ENCODE measurements at regions not wholly inside any gene's neighbourhood (a gene's known extent, or its start where the extent isn't known, plus 50 kb on each side); places are given as distances from the start of the nearest gene placed in this dataset.
"Not testable (repeated sequence)": the region's sequence is repeated elsewhere in the genome, so short reads cannot be mapped to it uniquely, and the experiment has no call there.

DNA sequence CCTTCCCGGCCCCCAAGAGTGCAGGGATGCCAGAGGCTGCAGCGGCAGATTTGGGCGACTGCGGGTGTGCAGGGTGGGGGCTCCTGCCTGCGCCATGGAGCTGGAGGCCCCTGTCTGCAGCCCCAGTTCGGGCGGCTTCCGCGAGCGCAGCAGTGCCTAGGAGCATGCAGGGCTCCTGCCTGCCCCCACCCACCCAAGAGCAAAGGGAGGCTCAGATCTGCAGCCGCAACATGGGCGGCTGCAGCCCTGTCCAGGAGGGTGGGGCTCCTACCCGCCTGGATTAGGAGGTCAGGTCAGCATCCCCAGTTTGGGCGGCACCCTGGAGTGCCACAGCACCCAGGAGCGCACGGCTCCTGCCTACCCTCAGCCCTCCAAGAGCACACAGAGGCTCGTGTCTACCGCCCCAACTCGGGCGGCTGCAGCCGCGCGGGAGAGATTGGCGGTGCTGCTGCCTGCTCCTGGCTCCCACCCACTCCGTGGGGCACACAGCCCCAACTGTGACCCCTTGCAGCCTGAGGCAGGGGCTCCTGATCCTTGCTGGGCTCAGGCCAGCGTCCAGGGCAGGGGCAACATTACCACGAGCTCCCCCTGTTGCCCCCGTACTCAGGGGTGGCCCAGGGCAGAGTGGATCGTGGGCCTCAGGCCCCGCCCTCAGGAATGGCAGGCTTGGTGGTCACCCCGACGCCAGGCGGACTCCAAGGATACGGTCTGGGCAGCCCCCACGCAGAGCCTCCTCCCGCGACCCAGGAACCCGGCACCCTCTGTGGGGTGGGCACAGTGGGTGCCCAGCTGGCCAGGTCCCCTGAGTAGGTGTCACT lies 55.5 kb upstream of the UNC93A start:
- no peak overlapping the region for H3K4me3 ChIP-seq (ENCODE audit: low read depth, low read length)
- TF ChIP-seq, protein P1, sequence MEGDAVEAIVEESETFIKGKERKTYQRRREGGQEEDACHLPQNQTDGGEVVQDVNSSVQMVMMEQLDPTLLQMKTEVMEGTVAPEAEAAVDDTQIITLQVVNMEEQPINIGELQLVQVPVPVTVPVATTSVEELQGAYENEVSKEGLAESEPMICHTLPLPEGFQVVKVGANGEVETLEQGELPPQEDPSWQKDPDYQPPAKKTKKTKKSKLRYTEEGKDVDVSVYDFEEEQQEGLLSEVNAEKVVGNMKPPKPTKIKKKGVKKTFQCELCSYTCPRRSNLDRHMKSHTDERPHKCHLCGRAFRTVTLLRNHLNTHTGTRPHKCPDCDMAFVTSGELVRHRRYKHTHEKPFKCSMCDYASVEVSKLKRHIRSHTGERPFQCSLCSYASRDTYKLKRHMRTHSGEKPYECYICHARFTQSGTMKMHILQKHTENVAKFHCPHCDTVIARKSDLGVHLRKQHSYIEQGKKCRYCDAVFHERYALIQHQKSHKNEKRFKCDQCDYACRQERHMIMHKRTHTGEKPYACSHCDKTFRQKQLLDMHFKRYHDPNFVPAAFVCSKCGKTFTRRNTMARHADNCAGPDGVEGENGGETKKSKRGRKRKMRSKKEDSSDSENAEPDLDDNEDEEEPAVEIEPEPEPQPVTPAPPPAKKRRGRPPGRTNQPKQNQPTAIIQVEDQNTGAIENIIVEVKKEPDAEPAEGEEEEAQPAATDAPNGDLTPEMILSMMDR (IDR thresholded peaks at IDR 0.05; ENCODE audit: insufficient read depth, low read length, severe bottlenecking): no peak
- FAIRE-seq (no peak), DNase-seq (ENCODE audit: low read depth) (no peak)
- no peaks in the 10 kb centered on the region for H3K36me3 ChIP-seq (ENCODE audit: control insufficient read depth, insufficient read depth, low read length)
- no peaks in the 10 kb centered on the region for H3K27me3 ChIP-seq (ENCODE audit: control insufficient read depth, insufficient read depth, low read length)

DNA sequence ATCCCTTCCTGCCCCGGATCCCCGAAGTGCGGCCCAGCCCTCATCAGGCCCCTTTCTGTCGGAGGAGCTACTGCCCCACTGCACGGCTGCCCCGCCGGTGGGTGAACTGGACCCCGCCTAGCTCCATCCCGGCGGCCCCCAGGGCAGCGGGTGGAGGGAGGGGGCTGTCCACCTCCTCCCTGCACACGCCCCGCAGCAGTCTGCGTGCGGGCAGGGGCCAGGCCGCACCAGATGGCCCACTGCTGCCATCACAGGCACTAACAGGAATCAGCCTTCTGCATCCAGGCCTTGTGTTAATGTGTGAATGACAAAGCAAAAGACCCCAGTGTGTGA lies 54.9 kb upstream of the UNC93A start:
- TF ChIP-seq, protein P1 (IDR thresholded peaks at IDR 0.05; ENCODE audit: insufficient read depth, low read length, severe bottlenecking): no peak
- no peaks in the 10 kb centered on the region for H3K27me3 ChIP-seq (ENCODE audit: control insufficient read depth, insufficient read depth, low read length)

DNA sequence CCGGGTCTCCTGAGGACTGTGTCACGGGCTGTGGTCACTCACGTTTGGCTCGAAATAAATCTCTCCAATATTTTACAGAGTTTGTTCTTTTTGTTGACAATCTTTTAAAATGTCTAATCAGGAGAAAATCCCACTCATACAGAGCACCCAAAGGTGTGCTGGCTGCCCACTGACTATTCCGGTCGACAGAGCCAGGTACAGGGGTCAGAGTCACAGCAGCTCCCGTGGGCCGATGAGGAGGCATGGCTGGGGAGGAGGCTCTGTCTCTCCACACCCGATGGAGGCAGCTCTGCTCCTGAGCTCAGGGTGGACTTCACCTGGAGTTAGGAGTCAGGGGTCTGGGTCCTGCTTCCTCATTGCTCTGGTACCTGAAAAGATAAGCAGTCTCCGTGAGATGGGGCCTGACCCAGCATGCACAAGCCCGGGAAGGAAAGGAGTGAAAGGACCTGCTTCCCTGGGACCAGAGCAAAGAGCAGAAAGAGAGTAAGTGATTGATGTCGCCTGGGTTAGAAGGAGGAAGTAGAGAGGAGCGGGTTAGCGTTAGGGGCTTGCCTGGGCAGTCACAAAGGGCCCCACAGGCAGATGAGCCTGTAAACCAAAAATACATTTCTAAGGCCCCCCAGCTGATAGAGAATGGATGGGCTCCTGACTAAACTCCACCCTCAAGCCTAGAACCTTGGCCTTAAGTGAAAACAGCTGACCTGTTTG lies 53.5 kb upstream of the UNC93A start:
- DNase-seq (ENCODE audit: low read depth) (no peak), FAIRE-seq (no peak)
- no peaks in the 10 kb centered on the region for H3K36me3 ChIP-seq (ENCODE audit: control insufficient read depth, insufficient read depth, low read length)
- no peaks in the 10 kb centered on the region for H3K27me3 ChIP-seq (ENCODE audit: control insufficient read depth, insufficient read depth, low read length)
- TF ChIP-seq, protein P1 (IDR thresholded peaks at IDR 0.05; ENCODE audit: insufficient read depth, low read length, severe bottlenecking): no peak
- no peak overlapping the region for H3K4me3 ChIP-seq (ENCODE audit: low read depth, low read length)

More for the DNA sequence above, 54.9 kb upstream of the UNC93A start:
- Histone ChIP-seq H3K36me3 (ENCODE audit: control insufficient read depth, insufficient read depth, low read length) (no peaks in the 10 kb centered on the region), H3K4me3 (ENCODE audit: low read depth, low read length) (no peak overlapping the region)
- DNase-seq (ENCODE audit: low read depth): no peak
- no peak for FAIRE-seq

DNA sequence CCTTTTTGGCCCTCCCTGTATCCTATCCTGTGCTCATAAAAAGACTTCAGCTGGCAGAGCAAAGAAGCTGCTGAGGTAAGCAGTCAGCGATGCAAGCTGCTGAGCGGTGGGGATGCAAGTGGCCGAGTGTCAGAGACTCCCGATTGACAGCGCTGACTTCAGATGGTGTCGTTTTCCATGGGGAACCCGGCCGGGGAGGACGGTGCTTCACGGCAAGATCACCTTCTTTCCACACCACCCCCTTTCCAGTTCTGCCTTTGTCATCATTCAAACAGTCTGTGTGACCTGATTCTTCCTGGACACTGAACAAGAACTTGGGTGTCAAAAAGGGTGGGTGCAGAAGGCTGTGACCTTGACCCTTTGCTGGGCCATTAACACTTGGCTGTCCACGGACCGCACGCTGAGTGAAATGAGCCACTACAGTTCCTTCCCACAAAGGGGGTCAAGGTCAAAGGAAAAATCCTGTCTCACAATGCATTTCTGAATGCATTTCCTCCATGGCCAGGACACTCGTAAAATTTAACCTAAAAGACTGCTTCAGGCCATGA lies 52.9 kb upstream of the UNC93A start:
- TF ChIP-seq, protein P1 (IDR thresholded peaks at IDR 0.05; ENCODE audit: insufficient read depth, low read length, severe bottlenecking): no peak
- no peaks in the 10 kb centered on the region for H3K27me3 ChIP-seq (ENCODE audit: control insufficient read depth, insufficient read depth, low read length)
- H3K4me3 ChIP-seq (ENCODE audit: low read depth, low read length): no peak overlapping the region
- no peaks in the 10 kb centered on the region for H3K36me3 ChIP-seq (ENCODE audit: control insufficient read depth, insufficient read depth, low read length)
- DNase-seq (ENCODE audit: low read depth): no peak
- FAIRE-seq: peak; percentile 52

DNA sequence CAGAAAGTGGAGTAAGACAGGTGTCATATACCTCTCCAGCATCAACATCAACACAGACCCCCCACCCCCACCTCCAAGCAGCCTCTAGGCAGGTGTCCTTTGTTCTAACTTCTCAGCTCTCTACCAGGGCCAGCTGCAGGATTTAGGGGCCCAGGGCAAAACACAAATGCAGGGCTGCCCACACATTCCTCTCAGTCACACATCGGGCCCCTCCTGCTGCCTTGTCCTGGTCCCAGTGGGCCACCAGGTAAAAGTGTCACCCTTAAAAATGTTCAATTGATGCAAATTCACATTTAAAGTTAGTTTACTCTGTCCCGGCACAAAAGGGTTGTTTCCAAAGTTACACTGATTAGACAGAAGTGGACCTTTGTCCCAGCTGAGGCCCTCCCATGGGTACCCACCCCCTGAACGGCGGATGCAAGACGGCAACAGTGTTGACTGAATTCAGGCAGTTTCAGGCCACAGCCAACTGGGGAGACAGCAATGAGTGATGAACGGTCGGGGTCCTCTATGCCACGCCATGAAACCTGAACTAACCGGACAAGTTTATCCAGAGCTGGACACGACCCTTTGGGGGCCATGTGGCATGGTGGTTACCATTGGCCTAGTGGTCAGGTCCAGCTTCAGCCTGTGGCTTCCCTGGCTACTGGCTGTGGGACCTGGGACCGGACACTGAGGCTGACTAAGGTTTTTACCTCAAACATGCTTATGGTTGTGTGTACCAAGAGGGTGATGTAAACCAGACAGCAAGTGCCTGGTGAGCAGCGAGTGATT lies 52.2 kb upstream of the UNC93A start:
- TF ChIP-seq, protein P1 (IDR thresholded peaks at IDR 0.05; ENCODE audit: insufficient read depth, low read length, severe bottlenecking): no peak
- no peak for FAIRE-seq

DNA sequence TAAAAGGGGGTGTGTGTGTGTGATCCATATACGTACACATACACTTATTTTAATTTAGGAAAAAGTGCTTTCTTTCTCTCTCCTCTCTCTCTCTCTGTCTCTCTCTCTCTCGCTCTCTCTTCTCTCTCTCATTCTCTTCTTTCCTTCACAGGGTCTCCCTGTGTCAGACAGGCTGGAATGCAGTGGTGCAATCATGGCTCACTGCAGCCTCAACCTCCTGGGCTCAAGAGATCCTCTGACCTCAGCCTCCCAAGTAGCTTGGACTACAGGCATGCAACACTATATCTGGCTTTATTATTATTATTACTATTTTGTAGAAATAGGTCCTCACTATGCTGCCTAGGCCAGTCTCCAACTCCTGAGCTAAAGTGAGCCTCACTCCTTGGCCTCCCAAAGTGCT lies 51.6 kb upstream of the UNC93A start:
- DNase-seq (ENCODE audit: low read depth); FAIRE-seq; H3K27me3 ChIP-seq (ENCODE audit: control insufficient read depth, insufficient read depth, low read length); H3K4me3 ChIP-seq (ENCODE audit: low read depth, low read length); H3K36me3 ChIP-seq (ENCODE audit: control insufficient read depth, insufficient read depth, low read length): not testable (repeated sequence)

More for the DNA sequence above, 52.2 kb upstream of the UNC93A start:
- no peak for DNase-seq (ENCODE audit: low read depth)
- no peaks in the 10 kb centered on the region for H3K27me3 ChIP-seq (ENCODE audit: control insufficient read depth, insufficient read depth, low read length)
- H3K4me3 ChIP-seq (ENCODE audit: low read depth, low read length): no peak overlapping the region
- H3K36me3 ChIP-seq (ENCODE audit: control insufficient read depth, insufficient read depth, low read length): no peaks in the 10 kb centered on the region

Data from bronchial epithelial cell (primary cell).